GM19324 (cell line): ENCODE measurements at regions not wholly inside any gene's neighbourhood (a gene's known extent, or its start where the extent isn't known, plus 50 kb on each side); places are given as distances from the start of the nearest gene placed in this dataset.

Experiments
- ATAC-seq: cut with Tn5 transposase; IDR thresholded peaks from one replicate; pipeline ENCODE4 v1.9.1; 2021; ENCODE audit warnings: mild to moderate bottlenecking, moderate library complexity; ENCODE audit not compliant: unreplicated experiment, low FRiP score

DNA sequence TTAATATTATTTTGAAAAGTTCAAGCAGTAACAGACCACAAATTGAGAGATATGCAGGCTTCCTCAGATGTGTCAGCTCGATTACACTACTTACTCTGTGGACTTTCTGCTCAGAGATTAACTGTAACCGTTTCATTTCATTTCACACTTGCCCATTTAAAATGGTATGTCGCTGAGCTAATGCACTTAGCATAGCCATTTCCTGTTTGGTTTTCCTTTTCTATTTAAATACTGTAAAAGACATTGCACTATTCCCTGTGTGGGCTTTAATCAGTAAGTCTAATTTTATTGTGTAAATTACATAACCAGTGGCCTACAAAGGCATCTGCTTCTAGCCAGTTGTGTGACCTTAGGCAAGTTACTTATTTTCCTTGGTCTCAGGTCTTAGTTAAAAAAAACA is 237.6 kb downstream of the LACC1 start:
- no peak for ATAC-seq

DNA sequence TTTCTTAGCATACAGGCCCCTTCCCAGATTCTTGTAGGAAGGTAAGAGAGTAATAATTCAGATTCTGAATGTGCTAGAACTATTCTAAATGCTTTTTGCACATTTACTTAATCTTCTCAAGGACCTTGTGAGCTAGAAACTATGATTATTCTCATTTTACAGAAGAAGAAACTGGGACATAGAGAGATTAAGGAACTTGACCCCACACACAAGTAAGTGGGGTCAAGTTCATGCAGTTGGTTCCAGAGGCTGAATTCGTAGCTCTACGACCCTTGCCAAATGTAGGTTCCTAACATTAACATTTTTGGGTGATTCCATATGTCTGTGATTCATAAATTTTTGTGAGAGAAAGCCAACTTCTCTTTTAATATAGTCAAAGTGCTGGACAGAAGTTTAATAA is 238.1 kb downstream of the LACC1 start:
- ATAC-seq: no peak

DNA sequence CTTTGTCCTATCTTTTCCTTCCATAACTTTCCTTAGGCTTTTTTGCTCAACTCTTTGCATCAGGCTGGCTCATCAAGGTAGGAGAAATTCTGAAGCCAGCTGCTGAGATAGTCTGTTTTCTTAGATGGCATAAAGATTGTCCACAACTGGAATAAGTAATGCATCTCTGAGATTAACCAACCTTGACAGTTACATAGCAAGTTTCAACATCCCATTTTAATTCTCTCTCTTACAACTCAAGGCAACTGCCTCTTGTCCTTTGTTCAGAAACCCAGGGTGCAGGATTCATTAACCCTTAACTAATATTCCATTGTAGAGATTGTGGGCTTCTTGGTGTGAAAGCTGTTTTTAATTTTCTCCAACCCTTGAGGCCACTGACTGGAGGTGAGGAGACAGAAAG is 239.2 kb downstream of the LACC1 start:
- ATAC-seq: no peak

DNA sequence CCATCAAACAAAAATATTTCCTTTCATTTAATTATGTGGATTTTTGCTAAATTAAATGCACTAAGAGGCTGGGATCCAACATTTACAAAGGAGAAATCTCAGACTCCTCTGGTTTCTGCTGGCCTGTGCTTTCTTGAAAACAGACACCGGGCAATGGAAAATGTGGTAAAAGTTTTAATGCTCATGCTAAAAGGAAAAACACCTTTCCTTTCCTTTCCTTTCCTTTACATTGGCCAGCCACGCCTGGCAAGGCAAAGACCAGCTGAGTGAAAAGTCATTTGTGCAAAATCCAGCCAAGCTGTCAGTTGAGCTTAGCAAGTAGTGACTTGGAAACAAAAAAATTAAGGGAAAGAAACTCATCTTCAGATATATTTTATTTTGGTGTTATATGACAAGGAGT is 240.3 kb downstream of the LACC1 start:
- ATAC-seq: no peak

DNA sequence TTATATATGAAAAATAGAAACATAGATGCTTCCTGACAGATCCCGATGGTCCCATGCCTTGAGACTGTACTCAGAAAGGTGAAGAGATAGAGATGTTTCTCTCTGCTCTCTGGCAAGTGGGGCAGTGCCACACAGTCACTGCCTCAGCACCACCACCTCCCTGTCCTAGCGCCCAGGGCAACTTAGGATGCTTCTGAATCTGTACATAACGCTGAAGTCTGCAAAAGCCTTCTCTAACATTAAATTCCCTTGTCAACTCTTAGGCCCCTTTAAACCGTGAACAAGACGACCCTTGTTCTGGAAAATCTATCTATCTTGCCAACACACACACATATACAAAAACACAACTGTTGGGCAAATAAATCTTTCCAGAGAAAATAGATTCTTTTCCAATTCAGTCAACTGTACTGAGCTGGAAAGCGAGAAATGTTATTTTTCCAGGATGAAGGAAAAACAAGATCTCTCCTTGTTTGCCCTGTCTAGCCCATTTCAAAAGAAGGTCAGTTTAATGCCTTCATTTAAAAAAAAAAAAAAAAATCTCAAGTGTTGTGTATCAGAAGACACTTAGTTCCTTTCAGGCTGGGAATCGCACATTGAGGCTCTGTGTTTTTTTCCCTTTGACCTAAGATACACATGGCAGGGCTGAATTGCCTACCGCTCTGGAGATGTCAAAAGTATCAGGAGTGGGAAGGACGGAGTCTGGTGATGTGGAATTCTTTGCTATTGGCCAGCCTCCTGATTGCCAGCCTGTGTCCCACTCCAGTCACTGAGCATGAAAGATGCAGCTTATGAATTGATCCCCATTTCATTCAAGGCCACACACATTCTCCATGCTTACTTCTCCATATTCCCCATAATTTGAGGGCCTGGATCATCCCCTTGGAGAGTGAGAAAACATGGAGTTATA is 241.4 kb downstream of the LACC1 start:
- no peak for ATAC-seq

DNA sequence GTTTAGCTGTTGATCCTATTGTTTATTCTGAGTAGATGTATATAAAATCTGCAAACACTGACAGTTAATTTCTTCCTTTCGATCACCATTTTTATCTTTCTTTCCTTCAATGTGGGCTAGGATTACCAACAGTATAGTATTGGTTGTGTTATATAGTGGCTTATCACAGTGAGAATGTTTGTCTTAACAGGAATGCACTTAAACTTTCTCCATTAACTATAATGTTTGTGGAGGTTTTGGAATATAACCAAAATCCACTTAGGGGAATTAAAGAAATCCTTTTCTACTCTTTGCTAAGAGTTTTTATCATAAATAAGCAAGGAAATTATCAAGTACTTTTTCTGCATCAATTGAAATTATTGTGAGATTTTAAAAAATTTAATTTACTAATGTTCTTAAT is 244.6 kb downstream of the LACC1 start:
- no peak for ATAC-seq

DNA sequence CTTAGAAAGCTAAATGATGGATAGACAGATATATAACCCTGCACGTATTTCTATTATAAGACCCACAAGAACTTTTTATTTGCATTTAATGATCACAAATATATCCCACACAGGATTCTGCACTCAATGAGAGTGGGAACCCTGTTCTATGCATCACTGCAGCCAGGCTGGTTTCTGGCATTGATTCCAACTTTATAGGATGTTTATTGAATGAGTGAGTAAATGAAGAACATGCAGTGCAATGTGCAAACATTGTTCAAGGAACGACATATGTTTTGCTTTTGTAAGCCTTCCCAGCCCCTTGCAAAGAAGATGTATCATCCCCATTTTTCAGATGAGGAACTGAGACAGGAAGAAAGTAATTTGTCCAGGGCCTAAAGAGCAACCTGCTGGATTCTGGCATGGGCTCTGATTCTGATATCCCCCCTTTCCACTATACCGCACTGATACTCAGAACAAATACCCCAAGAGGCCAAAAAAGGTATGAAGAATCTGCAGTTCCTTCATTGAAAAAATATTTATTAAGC is 246.3 kb downstream of the LACC1 start:
- ATAC-seq: no peak

DNA sequence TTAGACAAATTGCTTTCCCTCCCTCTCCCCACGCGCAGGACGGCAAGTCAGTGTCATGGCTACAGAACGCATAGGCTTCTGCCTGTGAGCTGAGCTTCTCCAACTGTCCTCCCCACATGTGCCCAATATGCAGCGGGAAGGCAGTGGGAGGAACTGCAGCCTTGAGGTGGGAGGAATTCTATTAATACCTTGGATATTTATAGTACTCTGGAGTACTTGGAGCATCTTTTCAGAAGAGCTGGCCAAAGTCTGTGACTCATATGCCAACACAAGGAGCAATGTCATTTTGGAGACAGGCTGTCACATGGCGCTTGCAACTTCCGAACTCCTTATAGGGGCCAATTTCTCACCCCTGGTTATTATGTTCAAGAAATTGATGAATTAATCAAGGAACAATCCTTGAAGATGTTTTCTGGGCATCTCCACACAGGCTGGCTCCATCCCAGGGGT is 245.0 kb upstream of the SERP2 start:
- no peak for ATAC-seq

DNA sequence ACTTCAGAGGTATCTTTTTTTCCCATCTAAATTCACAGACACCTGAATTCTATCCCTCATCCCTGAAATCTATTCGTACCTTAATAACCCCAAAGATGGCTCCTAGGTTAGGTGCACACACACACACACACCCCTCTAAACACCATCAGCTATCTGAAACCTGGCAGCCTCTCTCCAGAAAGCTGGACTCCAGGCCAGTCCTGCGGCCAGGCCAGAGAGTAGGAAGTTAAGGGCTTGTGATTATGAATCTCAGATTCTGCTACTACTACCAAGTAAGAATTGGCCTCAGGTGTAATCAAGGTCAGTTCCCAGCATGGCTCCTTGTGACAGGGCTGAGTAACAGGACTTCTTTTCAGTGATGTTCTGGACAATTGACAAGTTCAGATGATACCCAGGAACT is 244.2 kb upstream of the SERP2 start:
- ATAC-seq: no peak

DNA sequence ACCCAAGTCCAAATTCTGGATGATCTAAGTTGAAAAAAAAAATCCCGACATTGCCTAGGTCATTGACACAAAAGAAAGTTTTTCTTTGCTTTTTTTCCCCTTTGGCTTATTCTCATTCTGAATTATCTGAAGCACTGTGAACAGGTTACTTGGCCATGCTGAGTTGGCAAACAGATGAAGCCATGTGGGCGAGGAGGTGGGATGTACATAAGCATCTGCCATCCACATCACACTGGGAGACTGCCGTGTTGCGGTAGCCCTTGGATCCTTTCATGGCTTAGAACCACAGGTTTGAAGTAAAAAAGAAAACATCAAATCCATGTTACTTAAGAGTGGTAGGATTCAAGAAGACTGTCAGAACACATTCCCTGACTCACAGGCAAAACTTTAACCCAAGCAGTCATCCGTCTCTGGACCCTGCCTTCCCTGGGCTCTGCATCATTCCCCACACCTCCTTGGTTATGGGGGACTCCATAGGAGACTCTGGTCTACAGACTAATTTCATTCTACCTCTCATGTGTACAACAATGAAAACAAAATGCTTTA is 242.5 kb upstream of the SERP2 start:
- ATAC-seq: no peak

DNA sequence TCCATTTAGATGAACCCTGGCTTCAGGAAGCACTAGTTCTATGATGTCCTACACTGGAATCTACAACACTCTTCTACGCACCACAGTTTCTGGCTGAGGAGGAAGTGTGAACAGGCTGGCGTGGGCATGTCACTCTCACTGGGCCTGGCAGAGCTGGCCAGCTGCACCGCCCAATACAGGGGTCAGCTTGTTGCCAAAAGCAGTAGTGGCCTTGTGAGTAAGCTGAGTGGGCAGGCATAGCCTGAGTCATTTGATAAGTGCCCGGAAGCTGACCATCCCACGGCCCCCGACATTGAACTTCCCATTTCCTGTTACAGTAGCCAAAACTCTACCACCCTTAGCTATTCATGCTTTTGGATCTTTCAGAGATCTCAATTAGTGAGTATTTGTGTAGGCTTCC is 240.9 kb upstream of the SERP2 start:
- ATAC-seq: no peak

DNA sequence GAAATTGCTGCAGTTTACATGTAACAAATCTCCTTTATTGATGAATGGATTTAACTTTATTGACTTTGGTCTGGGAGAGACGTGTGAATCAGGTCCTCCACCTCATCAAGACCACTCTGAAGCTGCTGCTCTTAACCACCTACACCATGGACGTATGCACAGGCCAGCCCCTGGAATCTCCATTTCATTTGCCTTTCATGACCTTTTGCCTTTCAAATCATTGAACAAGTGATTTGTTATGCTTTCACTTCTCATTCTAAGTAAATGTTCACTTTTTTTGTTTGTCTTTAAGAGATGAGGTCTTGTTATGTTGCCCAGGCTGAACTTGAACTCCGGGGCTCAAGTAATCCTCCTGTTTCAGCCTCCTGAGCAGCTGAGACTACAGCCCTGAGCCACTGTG is 240.0 kb upstream of the SERP2 start:
- ATAC-seq: no peak

DNA sequence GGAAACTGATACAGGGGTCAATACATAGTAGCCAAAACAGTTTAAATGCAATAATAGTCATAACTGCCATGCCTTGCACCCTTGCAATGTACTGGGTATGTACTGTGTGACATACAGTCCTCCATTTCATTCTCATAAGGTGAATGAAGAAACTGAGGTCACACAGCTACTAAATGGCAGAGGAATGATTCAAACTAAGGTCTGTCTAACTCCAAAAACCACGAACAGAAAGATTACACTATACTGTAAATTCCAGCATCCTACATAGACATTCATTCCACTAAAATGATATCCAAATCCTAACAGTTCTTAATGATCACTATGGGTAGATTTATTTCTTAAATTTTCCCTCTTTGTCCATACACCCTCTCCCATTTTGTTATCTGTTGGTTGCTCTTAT is 238.1 kb upstream of the SERP2 start:
- ATAC-seq: no peak

DNA sequence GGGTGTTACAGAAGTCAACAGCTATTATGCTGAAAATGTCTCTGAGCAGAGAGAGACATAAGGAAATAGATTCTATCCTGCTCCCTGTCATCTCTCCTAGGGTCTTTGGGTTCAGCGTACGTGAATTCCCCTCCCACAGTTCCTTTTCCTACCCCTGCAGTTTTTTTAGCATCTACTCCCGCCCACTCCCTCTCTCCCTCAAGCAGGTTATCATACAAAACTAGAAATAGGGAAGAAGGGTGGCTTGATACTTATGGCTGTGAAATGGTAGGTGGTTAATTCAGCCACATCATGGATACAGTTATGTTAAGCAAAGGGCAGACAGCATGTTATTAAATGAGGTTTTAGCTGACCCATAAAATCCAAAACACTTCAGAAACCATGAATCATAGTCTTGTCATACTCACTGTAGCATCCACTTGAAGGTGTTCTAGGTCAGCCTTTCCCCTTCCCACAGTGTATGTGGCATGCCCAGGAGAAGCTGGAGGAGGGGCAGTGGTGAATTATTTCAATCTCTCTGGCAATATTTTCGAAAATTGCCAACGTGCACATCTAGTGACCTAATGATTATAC is 236.8 kb upstream of the SERP2 start:
- no peak for ATAC-seq

DNA sequence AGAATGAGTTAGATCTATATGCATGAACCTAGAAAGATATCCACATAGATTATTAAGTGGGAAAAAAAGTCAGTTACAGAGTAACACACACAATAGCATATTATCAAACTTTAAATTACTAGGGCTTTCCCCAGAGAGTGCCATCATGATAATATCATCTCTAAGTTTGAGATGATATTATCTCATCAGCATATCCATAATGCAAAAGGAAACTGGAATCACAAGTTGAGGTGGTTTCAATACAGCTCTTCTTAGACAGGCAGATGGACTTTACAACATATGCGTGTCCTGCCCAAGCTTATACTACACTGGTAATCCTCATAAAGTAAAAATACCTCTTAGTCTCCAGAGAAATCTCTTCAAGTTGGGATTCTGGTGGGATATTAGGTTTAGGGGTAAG is 236.2 kb upstream of the SERP2 start:
- no peak for ATAC-seq

DNA sequence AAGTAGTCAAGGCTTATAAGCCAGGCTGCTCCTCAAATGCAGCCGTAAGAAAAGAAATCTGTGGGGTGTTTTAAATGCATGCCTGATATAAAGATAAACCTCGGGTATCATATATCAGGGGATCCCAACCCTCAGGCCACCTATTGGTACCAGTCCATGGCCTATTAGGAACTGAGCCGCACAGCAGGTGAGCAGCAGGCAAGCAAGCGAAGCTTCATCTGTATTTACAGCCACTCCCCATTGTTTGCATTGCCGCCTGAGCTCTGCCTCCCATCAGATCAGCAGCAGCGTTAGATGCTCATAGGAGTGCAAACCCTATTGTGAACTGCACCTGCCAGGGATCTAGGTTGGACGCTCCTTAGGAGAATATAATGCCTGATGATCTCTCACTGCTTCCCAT is 233.5 kb upstream of the SERP2 start:
- no peak for ATAC-seq

DNA sequence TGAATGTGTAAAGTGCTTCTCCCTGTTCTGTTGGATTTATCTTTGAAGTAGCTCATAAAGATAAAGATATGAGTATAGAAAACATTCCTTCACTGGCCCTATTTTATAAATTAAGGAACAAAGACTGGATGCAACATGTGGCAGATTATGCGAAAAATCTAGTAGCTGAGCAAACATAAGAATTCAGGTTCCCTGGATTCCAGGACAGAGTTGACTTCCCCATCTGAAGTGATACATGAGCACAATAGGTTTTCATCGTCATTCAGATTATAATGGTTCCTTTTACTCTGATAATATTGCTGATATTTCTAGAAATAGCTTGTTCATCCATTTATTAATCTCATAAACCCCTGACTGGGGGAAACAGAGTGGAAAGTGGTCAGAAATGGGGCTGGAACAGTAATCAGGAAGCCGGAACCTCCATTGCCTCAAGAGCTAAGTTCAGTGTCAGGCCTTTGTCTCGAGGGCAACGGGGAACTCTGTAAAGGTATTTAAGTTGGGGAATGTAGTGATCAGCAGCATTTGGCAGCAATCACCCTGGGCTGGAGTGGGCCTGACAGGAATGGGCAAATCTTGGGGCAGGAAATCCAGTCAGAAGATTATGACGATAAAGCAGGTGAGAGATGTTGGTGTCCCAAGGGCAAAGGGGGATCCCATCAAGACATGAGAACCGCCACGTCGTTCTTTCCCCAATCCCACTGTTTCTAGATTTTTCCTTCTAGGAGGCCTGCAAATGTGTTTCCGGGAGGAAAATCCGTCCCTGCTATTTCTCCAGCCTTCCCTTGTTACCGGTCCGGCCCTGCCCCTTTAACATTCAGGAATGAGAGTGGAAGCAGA is 232.5 kb upstream of the SERP2 start:
- no peak for ATAC-seq

DNA sequence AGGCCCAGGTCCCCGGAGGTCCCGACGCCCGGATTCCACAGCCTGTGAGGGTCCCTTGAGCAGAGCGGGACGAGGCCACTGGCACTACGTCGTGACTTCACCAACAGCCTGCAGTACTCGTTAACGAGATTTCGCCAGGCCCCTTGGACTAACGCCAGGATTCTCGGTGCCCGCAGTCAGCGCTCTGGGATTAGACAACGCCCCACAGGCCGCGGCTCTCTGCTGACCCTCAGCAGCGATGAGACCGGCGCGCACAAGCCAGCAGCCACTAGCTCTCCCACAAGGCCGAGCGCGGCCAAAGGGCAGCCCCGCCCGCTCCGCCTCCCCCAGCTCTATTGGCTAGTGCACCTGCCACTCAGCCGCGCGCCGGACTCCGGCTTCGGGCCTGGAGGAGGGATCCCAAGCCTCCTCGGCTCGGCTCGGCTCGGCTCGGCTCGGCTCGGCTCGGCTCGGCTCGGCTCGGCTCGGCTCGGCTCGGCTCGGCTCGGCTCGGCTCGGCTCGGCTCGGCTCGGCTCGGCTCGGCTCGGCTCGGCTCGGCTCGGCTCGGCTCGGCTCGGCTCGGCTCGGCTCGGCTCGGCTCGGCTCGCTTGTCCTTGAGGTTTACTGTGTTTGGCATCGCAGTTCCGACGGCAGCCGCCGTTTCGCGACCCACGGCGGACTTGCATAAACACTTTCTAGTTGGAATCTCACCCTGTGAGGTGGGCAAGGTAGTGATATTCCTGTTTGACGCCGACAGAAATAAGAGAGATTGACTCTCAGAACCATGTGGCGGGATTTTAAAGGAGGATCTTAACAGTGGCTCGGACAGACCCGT is 231.7 kb upstream of the SERP2 start:
- ATAC-seq: peak; percentile 100

DNA sequence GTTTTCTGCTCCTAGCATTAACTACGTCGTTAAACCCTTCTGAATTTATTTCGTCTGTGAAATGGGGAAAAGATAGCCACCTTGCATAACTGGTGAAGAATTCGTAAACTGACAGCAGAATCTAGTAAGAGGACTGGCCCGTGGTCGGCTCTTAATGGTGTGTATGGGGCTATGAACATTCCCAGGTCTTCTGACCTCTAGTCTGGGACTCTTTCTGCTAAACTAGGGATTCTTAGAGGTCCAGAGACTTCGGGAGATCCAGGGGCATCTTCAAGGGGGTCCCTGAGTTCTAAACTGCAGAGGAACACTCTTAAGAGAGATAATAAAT is 231.1 kb upstream of the SERP2 start:
- ATAC-seq: no peak
